ENCODE measurements at regions not wholly inside any gene's neighbourhood (a gene's known extent, or its start where the extent isn't known, plus 50 kb on each side); places are given as distances from the start of the nearest gene placed in this dataset.

DNA sequence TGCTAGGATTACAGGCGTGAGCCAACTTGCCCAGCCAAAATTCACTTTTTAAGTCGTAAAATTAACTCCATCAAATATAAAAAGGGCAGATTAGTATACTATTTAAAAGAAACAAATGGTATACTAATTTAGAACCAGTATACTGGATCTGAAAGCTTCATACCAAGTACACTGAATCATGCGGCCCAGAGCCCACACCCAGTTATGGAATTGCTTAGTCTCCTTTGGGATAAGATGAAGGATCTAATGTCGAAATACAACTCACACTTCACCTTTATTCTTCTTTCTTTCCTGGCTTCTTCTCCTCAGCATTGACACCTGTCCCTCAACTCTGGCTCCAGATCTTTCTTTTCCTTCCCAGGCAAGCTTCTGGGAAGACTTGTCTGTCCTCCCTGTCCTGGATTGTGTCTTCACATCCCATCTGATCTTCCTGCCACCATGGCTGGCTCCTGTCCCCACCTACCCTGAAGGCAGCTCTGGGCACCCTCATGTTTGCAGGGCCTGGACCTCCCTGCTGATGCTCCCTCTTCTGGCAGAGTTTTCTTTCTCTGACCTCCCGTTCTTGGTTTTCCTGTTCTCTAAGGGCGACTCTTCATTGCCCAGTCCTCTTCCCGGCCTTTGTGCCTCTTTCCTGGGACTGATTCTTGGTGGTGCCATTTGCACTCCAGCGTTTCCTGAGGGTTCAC is 57.8 kb upstream of the CTBP2 start:
- no peaks in the 10 kb centered on the region for H4K20me1 ChIP-seq (ENCODE audit: insufficient read depth, low read length, poor library complexity, severe bottlenecking)
- peaks cover 14% of the 10 kb centered on the region; the same call in 1 of the 2 replicates for H3K9me3 ChIP-seq (ENCODE audit: insufficient read depth, low read depth, low read length)
- H3K9me2 ChIP-seq (replicated peaks; ENCODE audit: low read depth, low read length), result no peaks in the 10 kb centered on the region
- H2AFZ ChIP-seq (ENCODE audit: low read length), result no peak overlapping the region
- H3F3A ChIP-seq (ENCODE audit: low read depth), result no peaks in the 10 kb centered on the region
- no peak overlapping the region for H3K4me2 ChIP-seq (ENCODE audit: low read depth, low read length, poor library complexity, severe bottlenecking)
- H3K36me3 ChIP-seq (ENCODE audit: insufficient read depth, low read length), result no peaks in the 10 kb centered on the region
- TF ChIP-seq, protein P1, sequence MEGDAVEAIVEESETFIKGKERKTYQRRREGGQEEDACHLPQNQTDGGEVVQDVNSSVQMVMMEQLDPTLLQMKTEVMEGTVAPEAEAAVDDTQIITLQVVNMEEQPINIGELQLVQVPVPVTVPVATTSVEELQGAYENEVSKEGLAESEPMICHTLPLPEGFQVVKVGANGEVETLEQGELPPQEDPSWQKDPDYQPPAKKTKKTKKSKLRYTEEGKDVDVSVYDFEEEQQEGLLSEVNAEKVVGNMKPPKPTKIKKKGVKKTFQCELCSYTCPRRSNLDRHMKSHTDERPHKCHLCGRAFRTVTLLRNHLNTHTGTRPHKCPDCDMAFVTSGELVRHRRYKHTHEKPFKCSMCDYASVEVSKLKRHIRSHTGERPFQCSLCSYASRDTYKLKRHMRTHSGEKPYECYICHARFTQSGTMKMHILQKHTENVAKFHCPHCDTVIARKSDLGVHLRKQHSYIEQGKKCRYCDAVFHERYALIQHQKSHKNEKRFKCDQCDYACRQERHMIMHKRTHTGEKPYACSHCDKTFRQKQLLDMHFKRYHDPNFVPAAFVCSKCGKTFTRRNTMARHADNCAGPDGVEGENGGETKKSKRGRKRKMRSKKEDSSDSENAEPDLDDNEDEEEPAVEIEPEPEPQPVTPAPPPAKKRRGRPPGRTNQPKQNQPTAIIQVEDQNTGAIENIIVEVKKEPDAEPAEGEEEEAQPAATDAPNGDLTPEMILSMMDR (conservative IDR thresholded peaks at IDR 0.05; ENCODE audit: low read length), result no peak
- no peak for TF ChIP-seq EZH2phosphoT487 (IDR thresholded peaks at IDR 0.05; ENCODE audit: borderline replicate concordance)
- H3K4me3 ChIP-seq (ENCODE audit: low read length, poor library complexity, severe bottlenecking), result no peak overlapping the region
- no peaks in the 10 kb centered on the region for H3K4me1 ChIP-seq (ENCODE audit: insufficient read depth, low read length, poor library complexity, severe bottlenecking)
- no peak overlapping the region for H3K9ac ChIP-seq (ENCODE audit: low read depth, low read length, poor library complexity, severe bottlenecking)
- H3K79me2 ChIP-seq (ENCODE audit: insufficient read depth, low read length), result no peaks in the 10 kb centered on the region
- no peaks in the 10 kb centered on the region for H3K27me3 ChIP-seq (ENCODE audit: insufficient read depth, low read length, poor library complexity, severe bottlenecking)

DNA sequence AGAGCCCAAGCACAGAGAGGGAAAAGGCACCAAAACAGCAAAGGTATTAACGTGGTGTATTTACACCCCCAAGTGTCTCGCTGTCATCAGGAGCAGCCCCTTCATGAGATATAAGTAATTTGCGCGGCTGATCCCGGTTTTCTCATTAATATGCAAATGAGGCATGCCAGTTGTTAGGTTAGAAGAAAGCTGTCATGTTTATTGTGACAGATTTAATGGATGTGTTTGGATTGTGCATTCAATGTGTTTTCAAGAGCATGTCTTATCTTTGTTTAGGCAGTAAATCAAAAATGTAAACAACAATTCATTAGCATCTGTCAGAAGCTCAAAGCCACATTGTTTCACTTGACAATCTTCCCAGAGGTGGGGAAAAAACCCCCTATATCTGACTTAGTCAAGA is 56.5 kb upstream of the CTBP2 start:
- Histone ChIP-seq H2AFZ (ENCODE audit: low read length) (no peak overlapping the region), H3K4me1 (ENCODE audit: insufficient read depth, low read length, poor library complexity, severe bottlenecking) (no peaks in the 10 kb centered on the region), H3K4me2 (ENCODE audit: low read depth, low read length, poor library complexity, severe bottlenecking) (no peak overlapping the region), H3K9me2 (replicated peaks; ENCODE audit: low read depth, low read length) (no peaks in the 10 kb centered on the region), H3F3A (ENCODE audit: low read depth) (no peaks in the 10 kb centered on the region), H3K79me2 (ENCODE audit: insufficient read depth, low read length) (no peaks in the 10 kb centered on the region), H3K9ac (ENCODE audit: low read depth, low read length, poor library complexity, severe bottlenecking) (no peak overlapping the region), H3K9me3 (ENCODE audit: insufficient read depth, low read depth, low read length) (peaks cover 15% of the 10 kb centered on the region; the same call in 1 of the 2 replicates), H3K4me3 (ENCODE audit: low read length, poor library complexity, severe bottlenecking) (no peak overlapping the region), H3K36me3 (ENCODE audit: insufficient read depth, low read length) (no peaks in the 10 kb centered on the region), H3K27me3 (ENCODE audit: insufficient read depth, low read length, poor library complexity, severe bottlenecking) (no peaks in the 10 kb centered on the region), H4K20me1 (ENCODE audit: insufficient read depth, low read length, poor library complexity, severe bottlenecking) (no peaks in the 10 kb centered on the region)
- TF ChIP-seq, protein P1 (conservative IDR thresholded peaks at IDR 0.05; ENCODE audit: low read length), result no peak
- no peak for TF ChIP-seq EZH2phosphoT487 (IDR thresholded peaks at IDR 0.05; ENCODE audit: borderline replicate concordance)

DNA sequence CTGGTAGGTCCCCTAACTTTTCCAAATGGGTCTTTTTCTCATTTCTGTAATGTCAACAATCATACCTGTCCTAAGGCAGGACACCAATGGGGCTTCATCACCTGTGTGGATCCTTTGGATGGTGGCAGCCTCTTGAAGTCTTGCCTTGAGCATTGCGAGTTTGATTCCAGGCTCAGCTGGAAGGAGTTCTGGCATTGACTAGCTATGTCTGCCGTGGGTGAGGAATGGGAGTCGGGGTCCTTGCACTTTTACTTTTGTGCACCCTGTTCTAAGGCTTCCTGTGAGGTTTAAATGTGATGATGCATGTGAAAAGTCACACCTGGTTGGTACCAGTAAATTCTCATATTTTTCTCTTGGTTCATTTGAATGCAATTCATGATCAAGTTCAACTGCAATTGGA is 55.9 kb upstream of the CTBP2 start:
- no peak overlapping the region for H3K4me2 ChIP-seq (ENCODE audit: low read depth, low read length, poor library complexity, severe bottlenecking)
- no peak overlapping the region for H2AFZ ChIP-seq (ENCODE audit: low read length)
- H3K9me3 ChIP-seq (ENCODE audit: insufficient read depth, low read depth, low read length), result peaks cover 19% of the 10 kb centered on the region; the same call in 1 of the 2 replicates
- no peaks in the 10 kb centered on the region for H3K9me2 ChIP-seq (replicated peaks; ENCODE audit: low read depth, low read length)
- no peak overlapping the region for H3K9ac ChIP-seq (ENCODE audit: low read depth, low read length, poor library complexity, severe bottlenecking)
- no peaks in the 10 kb centered on the region for H3K27me3 ChIP-seq (ENCODE audit: insufficient read depth, low read length, poor library complexity, severe bottlenecking)
- no peaks in the 10 kb centered on the region for H3K4me1 ChIP-seq (ENCODE audit: insufficient read depth, low read length, poor library complexity, severe bottlenecking)
- no peaks in the 10 kb centered on the region for H3F3A ChIP-seq (ENCODE audit: low read depth)
- no peaks in the 10 kb centered on the region for H4K20me1 ChIP-seq (ENCODE audit: insufficient read depth, low read length, poor library complexity, severe bottlenecking)
- no peaks in the 10 kb centered on the region for H3K36me3 ChIP-seq (ENCODE audit: insufficient read depth, low read length)
- H3K79me2 ChIP-seq (ENCODE audit: insufficient read depth, low read length), result no peaks in the 10 kb centered on the region
- no peak overlapping the region for H3K4me3 ChIP-seq (ENCODE audit: low read length, poor library complexity, severe bottlenecking)
- TF ChIP-seq, protein P1 (conservative IDR thresholded peaks at IDR 0.05; ENCODE audit: low read length), result no peak
- TF ChIP-seq EZH2phosphoT487 (IDR thresholded peaks at IDR 0.05; ENCODE audit: borderline replicate concordance), result no peak
